BE2C (cell line): ENCODE measurements at regions not wholly inside any gene's neighbourhood (a gene's known extent, or its start where the extent isn't known, plus 50 kb on each side); places are given as distances from the start of the nearest gene placed in this dataset.

ENCODE experiments used
- DNase-seq: peaks from one replicate; pipeline ENCODE4 v3.0.0-alpha.2; 2020
- H3K27me3 ChIP-seq: fragments of 250-450 bp; sonication (Bioruptor Pico); 2 replicates; pipeline ENCODE4 v1.5.1; 2020; ENCODE audit warnings: mild to moderate bottlenecking
- H3K36me3 ChIP-seq: fragments of 250-450 bp; sonication (Bioruptor Pico); 2 replicates; pipeline ENCODE4 v1.5.1; 2020; ENCODE audit warnings: mild to moderate bottlenecking
- H3K4me1 ChIP-seq: fragments of 250-450 bp; sonication (Bioruptor Pico); 2 replicates; pipeline ENCODE4 v1.5.1; 2020
- H3K4me3 ChIP-seq: 2 replicates; pipeline ENCODE4 v1.5.1; 2011; ENCODE audit warnings: low read depth, low read length
- H3K9me3 ChIP-seq: fragments of 250-450 bp; sonication (Bioruptor Pico); 2 replicates; pipeline ENCODE4 v1.5.1; 2020
- CTCF ChIP-seq: IDR thresholded peaks from 2 replicates; pipeline ENCODE4 v1.5.1; 2012; ENCODE audit warnings: mild to moderate bottlenecking, low read depth, low read length

- no peak for TF ChIP-seq CTCF
Observed at GRCh38 chr16:9286930-9287329, 195.5 kb downstream of the HAPSTR1 start.

GRCh38 chr16:9296271-9296590 lies 204.8 kb downstream of the HAPSTR1 start:
- TF ChIP-seq CTCF: no peak
- no peak overlapping the region for H3K4me3 ChIP-seq
- DNase-seq: no peak

More at GRCh38 chr16:9286930-9287329, 195.5 kb downstream of the HAPSTR1 start:
- H3K4me1 ChIP-seq: no peaks in the 10 kb centered on the region
- H3K36me3 ChIP-seq: no peaks in the 10 kb centered on the region
- H3K9me3 ChIP-seq: no peaks in the 10 kb centered on the region
- H3K27me3 ChIP-seq: no peaks in the 10 kb centered on the region
- H3K4me3 ChIP-seq: no peak overlapping the region
- no peak for DNase-seq

DNA sequence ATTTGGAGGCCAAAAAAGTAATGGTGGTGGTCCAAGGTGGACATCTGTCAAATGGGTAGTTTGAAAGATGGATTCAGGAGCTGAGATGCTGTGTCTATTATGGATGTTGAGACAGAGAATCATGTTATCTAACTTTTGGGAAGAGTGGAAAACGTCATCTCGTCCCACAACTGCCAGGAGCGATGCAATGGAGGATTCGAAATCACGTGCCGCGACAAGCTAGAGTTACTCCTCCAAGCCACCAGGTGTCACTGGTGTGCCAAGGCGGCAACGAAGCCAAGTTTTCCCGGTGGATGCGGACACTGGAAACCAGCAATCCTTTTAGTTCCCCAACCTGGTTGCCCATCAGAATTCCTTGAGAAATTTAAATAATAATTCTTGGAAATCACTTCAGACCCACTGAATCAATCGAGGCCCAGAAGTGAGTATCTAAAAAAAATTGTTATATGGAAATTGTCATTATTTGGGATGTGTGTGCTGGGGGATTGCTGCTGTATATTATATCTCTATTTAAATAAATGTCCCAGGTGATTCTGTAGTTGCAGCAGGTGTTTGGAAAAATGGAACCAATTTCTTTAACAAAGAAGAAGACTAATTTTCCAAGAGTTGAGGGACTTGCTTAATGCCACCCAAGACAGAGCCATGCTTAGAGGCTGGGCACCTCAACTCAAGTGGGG lies 206.1 kb downstream of the HAPSTR1 start:
- peak; percentile 63 for DNase-seq
- H3K4me3 ChIP-seq: peak overlapping the region; percentile 23
- peak; percentile 85 for TF ChIP-seq CTCF
- H3K36me3 ChIP-seq: no peaks in the 10 kb centered on the region
- H3K9me3 ChIP-seq: no peaks in the 10 kb centered on the region
- H3K4me1 ChIP-seq: no peaks in the 10 kb centered on the region
- H3K27me3 ChIP-seq: no peaks in the 10 kb centered on the region

More at GRCh38 chr16:9296271-9296590, 204.8 kb downstream of the HAPSTR1 start:
- no peaks in the 10 kb centered on the region for H3K27me3 ChIP-seq
- H3K9me3 ChIP-seq: no peaks in the 10 kb centered on the region
- H3K36me3 ChIP-seq: no peaks in the 10 kb centered on the region
- no peaks in the 10 kb centered on the region for H3K4me1 ChIP-seq

GRCh38 chr16:9300252-9300651 lies 208.8 kb downstream of the HAPSTR1 start:
- no peaks in the 10 kb centered on the region for H3K4me1 ChIP-seq
- no peak for TF ChIP-seq CTCF

DNA sequence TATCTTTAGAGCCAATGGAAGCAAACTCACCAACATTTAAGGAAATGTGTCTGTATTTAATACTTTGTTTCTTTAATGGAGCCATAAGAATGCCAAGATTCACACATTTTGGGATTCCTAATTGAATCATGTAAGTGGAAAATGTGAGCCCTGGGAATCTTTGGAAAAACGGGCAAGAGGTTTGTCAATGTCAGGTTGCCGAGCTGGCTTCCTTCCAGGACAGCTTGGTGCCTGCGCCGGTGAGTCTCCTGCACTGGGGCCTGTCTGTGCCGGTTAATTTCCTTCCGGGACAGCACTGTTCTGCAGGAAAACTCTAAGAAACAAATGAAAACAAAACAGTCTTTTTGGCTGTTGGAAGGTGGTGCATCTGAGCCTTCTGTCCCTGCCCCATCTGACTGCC lies 210.6 kb downstream of the HAPSTR1 start:
- Histone ChIP-seq H3K4me3 (no peak overlapping the region), H3K27me3 (no peaks in the 10 kb centered on the region), H3K9me3 (no peaks in the 10 kb centered on the region), H3K4me1 (no peaks in the 10 kb centered on the region), H3K36me3 (no peaks in the 10 kb centered on the region)
- TF ChIP-seq CTCF: no peak
- DNase-seq: no peak

More at GRCh38 chr16:9300252-9300651, 208.8 kb downstream of the HAPSTR1 start:
- Histone ChIP-seq H3K9me3 (no peaks in the 10 kb centered on the region), H3K36me3 (no peaks in the 10 kb centered on the region), H3K4me3 (no peak overlapping the region), H3K27me3 (no peaks in the 10 kb centered on the region)
- DNase-seq: no peak

- H3K4me3 ChIP-seq: no peak overlapping the region
- H3K27me3 ChIP-seq: no peaks in the 10 kb centered on the region
- DNase-seq: no peak
- TF ChIP-seq CTCF: no peak
- no peaks in the 10 kb centered on the region for H3K9me3 ChIP-seq
- no peaks in the 10 kb centered on the region for H3K4me1 ChIP-seq
- no peaks in the 10 kb centered on the region for H3K36me3 ChIP-seq
Observed at GRCh38 chr16:9306753-9307152, 215.3 kb downstream of the HAPSTR1 start.
